ENCODE measurements at regions not wholly inside any gene's neighbourhood (a gene's known extent, or its start where the extent isn't known, plus 50 kb on each side); places are given as distances from the start of the nearest gene placed in this dataset.

DNA sequence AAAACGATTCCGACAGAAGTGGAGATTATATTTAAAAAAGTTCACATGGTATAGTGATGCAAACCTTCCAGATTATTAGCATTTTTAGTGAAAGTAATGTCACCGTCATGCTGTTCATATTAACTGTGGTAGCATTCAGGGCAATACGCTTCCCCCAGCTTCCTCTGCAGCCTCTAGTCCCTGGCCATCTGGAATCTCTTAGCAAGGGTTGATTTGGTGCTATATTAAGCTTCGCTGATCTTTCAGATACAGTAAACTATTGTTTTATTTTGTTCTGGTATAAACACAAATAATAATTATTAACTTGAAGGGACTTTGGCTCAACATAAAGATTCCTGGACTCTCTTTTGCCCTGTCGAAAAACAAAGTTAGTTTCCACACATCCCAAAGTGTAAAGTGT is 1080.5 kb upstream of the TENM3 start:
- H3K4me3 ChIP-seq (ENCODE audit: control insufficient read depth, low read depth, low read length): no peak overlapping the region
- no peak for TF ChIP-seq CTCF (IDR thresholded peaks at IDR 0.05; ENCODE audit: control insufficient read depth, insufficient read depth, low read depth, low read length, missing control alignments)
- DNase-seq (ENCODE audit: low read depth): no peak

DNA sequence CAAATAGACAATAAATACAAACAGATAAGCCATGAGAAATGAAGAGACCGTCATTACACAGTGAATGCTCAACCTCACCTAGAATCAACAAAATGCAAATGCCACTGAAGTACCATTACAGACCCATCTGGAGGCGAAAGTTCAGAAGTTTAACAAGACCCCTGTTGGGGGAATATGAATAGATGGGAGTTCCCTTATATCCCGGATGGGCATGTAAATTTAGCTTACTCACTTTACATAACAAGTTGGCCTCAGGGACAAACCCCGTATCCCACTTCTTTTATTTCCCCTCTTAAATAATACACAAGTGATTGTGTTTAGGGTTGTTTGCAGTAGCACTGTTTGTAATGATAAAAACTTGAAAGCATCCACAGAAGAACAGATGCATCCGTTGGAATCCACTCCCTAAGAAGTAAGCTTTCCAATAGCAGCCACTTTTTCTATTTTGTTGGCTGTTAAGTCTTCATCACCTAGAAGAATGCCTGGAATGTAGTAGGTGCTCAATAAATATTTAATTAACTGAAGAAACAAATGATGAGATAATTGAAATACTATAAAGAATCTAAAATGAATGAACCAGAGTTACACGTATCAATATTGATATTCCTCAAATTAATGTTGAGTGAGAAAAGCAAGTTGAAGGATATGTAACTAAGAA is 1076.3 kb upstream of the TENM3 start:
- H3K4me3 ChIP-seq (ENCODE audit: control insufficient read depth, low read depth, low read length): no peak overlapping the region
- DNase-seq (ENCODE audit: low read depth): no peak
- no peak for TF ChIP-seq CTCF (IDR thresholded peaks at IDR 0.05; ENCODE audit: control insufficient read depth, insufficient read depth, low read depth, low read length, missing control alignments)

DNA sequence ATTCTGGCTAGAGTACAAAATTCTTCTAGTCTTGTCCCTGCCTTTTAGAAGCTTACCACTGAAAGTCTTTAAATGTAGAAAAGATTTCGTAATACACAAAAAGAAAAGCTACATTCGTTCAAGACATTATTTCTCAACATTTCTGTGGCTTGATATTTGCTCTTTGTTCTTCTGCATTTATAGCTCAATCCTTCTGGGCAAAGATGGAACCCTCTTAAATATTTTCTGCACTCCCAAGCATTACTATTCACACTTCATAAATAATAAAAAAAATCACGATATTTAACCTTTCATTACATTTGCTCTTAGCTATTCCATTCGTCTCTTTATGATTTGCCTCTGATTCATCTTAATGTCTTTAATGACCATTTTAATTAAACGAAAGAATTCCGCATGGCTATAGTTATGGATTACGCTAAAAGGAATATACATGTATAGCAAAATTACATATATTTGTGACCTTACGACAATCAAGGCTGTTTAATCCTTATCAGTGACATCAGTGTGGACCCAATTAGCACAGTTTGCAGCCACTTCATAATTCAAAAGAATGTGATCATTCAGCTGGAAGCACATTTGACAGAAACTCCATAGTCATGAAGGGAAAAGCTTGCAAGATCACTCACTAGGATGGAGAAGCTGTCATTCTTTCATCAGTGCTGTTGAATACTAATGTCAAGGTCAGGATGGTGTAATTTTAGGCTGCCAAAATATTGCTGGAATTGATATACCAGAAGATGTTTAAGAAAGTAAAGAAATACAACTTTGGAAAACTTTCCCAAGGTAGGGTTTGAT is 1075.0 kb upstream of the TENM3 start:
- DNase-seq (ENCODE audit: low read depth): no peak
- H3K4me3 ChIP-seq (ENCODE audit: control insufficient read depth, low read depth, low read length): no peak overlapping the region
- no peak for TF ChIP-seq CTCF (IDR thresholded peaks at IDR 0.05; ENCODE audit: control insufficient read depth, insufficient read depth, low read depth, low read length, missing control alignments)

DNA sequence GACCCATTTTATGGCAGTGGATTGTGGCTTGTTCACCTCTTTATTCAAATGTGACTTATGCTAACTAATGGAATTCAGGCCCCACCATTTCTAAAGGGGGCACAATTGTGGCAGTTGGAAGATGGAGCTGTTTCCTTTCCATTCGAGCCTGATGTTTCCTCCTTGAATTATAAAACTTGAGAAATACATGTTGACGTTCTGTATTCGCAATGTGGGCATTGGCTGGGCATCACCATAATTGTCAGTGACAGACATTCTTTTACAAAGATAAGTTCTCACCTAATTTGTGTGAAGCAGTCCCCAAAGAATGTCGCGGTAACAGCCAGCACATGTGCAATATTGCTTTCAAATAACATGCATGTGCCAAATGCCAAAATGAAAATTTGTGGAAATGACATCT is 1070.2 kb upstream of the TENM3 start:
- no peak for DNase-seq (ENCODE audit: low read depth)
- no peak overlapping the region for H3K4me3 ChIP-seq (ENCODE audit: control insufficient read depth, low read depth, low read length)
- TF ChIP-seq CTCF (IDR thresholded peaks at IDR 0.05; ENCODE audit: control insufficient read depth, insufficient read depth, low read depth, low read length, missing control alignments): no peak

GRCh38 chr4:181176306-181176705 is 1066.9 kb upstream of the TENM3 start:
- no peak for TF ChIP-seq CTCF (IDR thresholded peaks at IDR 0.05; ENCODE audit: control insufficient read depth, insufficient read depth, low read depth, low read length, missing control alignments)
- no peak for DNase-seq (ENCODE audit: low read depth)

GRCh38 chr4:181181331-181181730 is 1061.9 kb upstream of the TENM3 start:
- no peak for DNase-seq (ENCODE audit: low read depth)
- no peak overlapping the region for H3K4me3 ChIP-seq (ENCODE audit: control insufficient read depth, low read depth, low read length)
- TF ChIP-seq CTCF (IDR thresholded peaks at IDR 0.05; ENCODE audit: control insufficient read depth, insufficient read depth, low read depth, low read length, missing control alignments): no peak

More at GRCh38 chr4:181176306-181176705, 1066.9 kb upstream of the TENM3 start:
- H3K4me3 ChIP-seq (ENCODE audit: control insufficient read depth, low read depth, low read length): no peak overlapping the region

Measured in AG09309 (cell line).